GM23338 (cell line): ENCODE measurements at regions not wholly inside any gene's neighbourhood (a gene's known extent, or its start where the extent isn't known, plus 50 kb on each side); places are given as distances from the start of the nearest gene placed in this dataset.

Experiments
- ATAC-seq: fragments of 200-7000 bp; cut with Tn5 transposase; 3 replicates; pipeline ENCODE4 v1.9.1; 2020
- DNase-seq: peaks from one replicate; pipeline ENCODE4 v3.0.0-alpha.2; 2015; ENCODE audit warnings: low spot score
- H2AFZ ChIP-seq: fragments of 200-600 bp; sonication (generic); 2 replicates; pipeline ENCODE4 v1.8.0; 2016; ENCODE audit warnings: antibody characterized with exemption, mild to moderate bottlenecking, moderate library complexity
- H3F3A ChIP-seq: fragments of 200-600 bp; sonication (generic); replicated peaks from 2 replicates; pipeline ENCODE4 v1.8.0; 2017; ENCODE audit warnings: antibody characterized with exemption, mixed run types, low read depth
- H3K27ac ChIP-seq: fragments of 200-600 bp; sonication (generic); 2 replicates; pipeline ENCODE4 v1.6.1; 2016; ENCODE audit warnings: low read depth
- H3K27me3 ChIP-seq: fragments of 200-600 bp; sonication (generic); 2 replicates; pipeline ENCODE4 v1.8.0; 2016; ENCODE audit warnings: mild to moderate bottlenecking, mixed run types, moderate library complexity; ENCODE audit not compliant: insufficient read depth
- H3K36me3 ChIP-seq: fragments of 200-600 bp; sonication (generic); 2 replicates; pipeline ENCODE4 v1.8.0; 2016; ENCODE audit warnings: mild to moderate bottlenecking; ENCODE audit not compliant: insufficient read depth
- H3K4me1 ChIP-seq: fragments of 200-600 bp; sonication (generic); 2 replicates; pipeline ENCODE4 v1.8.0; 2016; ENCODE audit warnings: mild to moderate bottlenecking, moderate library complexity; ENCODE audit not compliant: insufficient read depth
- H3K4me2 ChIP-seq: fragments of 200-600 bp; sonication (generic); 2 replicates; pipeline ENCODE4 v1.7.1; 2017; ENCODE audit warnings: mixed run types
- H3K4me3 ChIP-seq: fragments of 200-600 bp; sonication (generic); 2 replicates; pipeline ENCODE4 v1.6.1; 2016; ENCODE audit warnings: mixed run types
- H3K79me2 ChIP-seq: fragments of 200-600 bp; sonication (generic); replicated peaks from 2 replicates; pipeline ENCODE4 v1.8.0; 2017; ENCODE audit warnings: mild to moderate bottlenecking; ENCODE audit not compliant: insufficient read depth
- H3K9me2 ChIP-seq: fragments of 200-600 bp; sonication (generic); 2 replicates; pipeline ENCODE4 v1.8.0; 2017; ENCODE audit not compliant: insufficient read depth
- H4K20me1 ChIP-seq: fragments of 200-600 bp; sonication (generic); replicated peaks from 2 replicates; pipeline ENCODE4 v1.8.0; 2017; ENCODE audit warnings: mild to moderate bottlenecking; ENCODE audit not compliant: insufficient read depth
- H3K27ac Mint-ChIP-seq: 2 replicates; pipeline ENCODE4 v1.8.0; 2020; ENCODE audit warnings: inconsistent platforms, mild to moderate bottlenecking, moderate library complexity, mixed read lengths
- H3K27me3 Mint-ChIP-seq: 3 replicates; pipeline ENCODE4 v1.8.0; 2022; ENCODE audit warnings: low read depth, mild to moderate bottlenecking, moderate library complexity, mixed read lengths, inconsistent platforms; ENCODE audit not compliant: insufficient read depth, poor library complexity
- H3K36me3 Mint-ChIP-seq: 3 replicates; pipeline ENCODE4 v1.8.0; 2021; ENCODE audit warnings: low read depth, mild to moderate bottlenecking, inconsistent platforms, moderate library complexity, mixed read lengths
- H3K4me1 Mint-ChIP-seq: 3 replicates; pipeline ENCODE4 v1.8.0; 2020; ENCODE audit warnings: mild to moderate bottlenecking, inconsistent platforms, mixed read lengths
- H3K4me3 Mint-ChIP-seq: 3 replicates; pipeline ENCODE4 v1.8.0; 2021; ENCODE audit warnings: moderate library complexity, mild to moderate bottlenecking, inconsistent platforms, mixed read lengths
- H3K9me3 Mint-ChIP-seq: 3 replicates; pipeline ENCODE4 v1.8.0; 2020; ENCODE audit warnings: moderate library complexity, mild to moderate bottlenecking, inconsistent platforms, mixed read lengths
- ETS1 ChIP-seq: IDR thresholded peaks from 2 replicates; pipeline ENCODE4 v1.6.1; 2016; ENCODE audit warnings: antibody characterized with exemption
- EZH2 ChIP-seq: fragments of 200-600 bp; sonication (generic); IDR thresholded peaks from one replicate; pipeline ENCODE4 v1.8.0; 2017; ENCODE audit warnings: antibody characterized with exemption, mild to moderate bottlenecking, low read depth; ENCODE audit not compliant: unreplicated experiment
- EZH2phosphoT487 ChIP-seq: fragments of 200-600 bp; sonication (generic); IDR thresholded peaks from one replicate; pipeline ENCODE4 v1.8.1; 2018; ENCODE audit warnings: antibody characterized with exemption; ENCODE audit not compliant: unreplicated experiment
- JUNB ChIP-seq: IDR thresholded peaks from one replicate; pipeline ENCODE4 v1.6.1; 2016; ENCODE audit warnings: antibody characterized with exemption; ENCODE audit not compliant: unreplicated experiment
- STAT1 ChIP-seq: IDR thresholded peaks from one replicate; pipeline ENCODE4 v1.6.1; 2016; ENCODE audit warnings: antibody characterized with exemption; ENCODE audit not compliant: unreplicated experiment
- ZNF114 ChIP-seq: fragments of 250-450 bp; sonication (Bioruptor Pico); IDR thresholded peaks from 2 replicates; pipeline ENCODE4 v1.5.0; 2020; ENCODE audit warnings: mild to moderate bottlenecking, moderate library complexity
- ZNF331 ChIP-seq: fragments of 250-450 bp; sonication (Bioruptor Pico); IDR thresholded peaks from 2 replicates; pipeline ENCODE4 v1.5.0; 2020; ENCODE audit warnings: low read depth, mild to moderate bottlenecking, moderate library complexity
- ZNF462 ChIP-seq: fragments of 250-450 bp; sonication (Bioruptor Pico); IDR thresholded peaks from 2 replicates; pipeline ENCODE4 v1.5.0; 2020; ENCODE audit warnings: mild to moderate bottlenecking, moderate library complexity
- TF ChIP-seq, protein P1 (sequence below): IDR thresholded peaks from one replicate; pipeline ENCODE4 v1.6.1; 2018; ENCODE audit warnings: antibody characterized with exemption; ENCODE audit not compliant: unreplicated experiment

GRCh38 chr3:109631897-109632296, 294.6 kb upstream of the DPPA4 start (continued):
- TF ChIP-seq ZNF114 (CRISPR knock-in tag): no peak
- no peak for TF ChIP-seq ZNF331 (CRISPR knock-in tag)
- TF ChIP-seq, protein P1, sequence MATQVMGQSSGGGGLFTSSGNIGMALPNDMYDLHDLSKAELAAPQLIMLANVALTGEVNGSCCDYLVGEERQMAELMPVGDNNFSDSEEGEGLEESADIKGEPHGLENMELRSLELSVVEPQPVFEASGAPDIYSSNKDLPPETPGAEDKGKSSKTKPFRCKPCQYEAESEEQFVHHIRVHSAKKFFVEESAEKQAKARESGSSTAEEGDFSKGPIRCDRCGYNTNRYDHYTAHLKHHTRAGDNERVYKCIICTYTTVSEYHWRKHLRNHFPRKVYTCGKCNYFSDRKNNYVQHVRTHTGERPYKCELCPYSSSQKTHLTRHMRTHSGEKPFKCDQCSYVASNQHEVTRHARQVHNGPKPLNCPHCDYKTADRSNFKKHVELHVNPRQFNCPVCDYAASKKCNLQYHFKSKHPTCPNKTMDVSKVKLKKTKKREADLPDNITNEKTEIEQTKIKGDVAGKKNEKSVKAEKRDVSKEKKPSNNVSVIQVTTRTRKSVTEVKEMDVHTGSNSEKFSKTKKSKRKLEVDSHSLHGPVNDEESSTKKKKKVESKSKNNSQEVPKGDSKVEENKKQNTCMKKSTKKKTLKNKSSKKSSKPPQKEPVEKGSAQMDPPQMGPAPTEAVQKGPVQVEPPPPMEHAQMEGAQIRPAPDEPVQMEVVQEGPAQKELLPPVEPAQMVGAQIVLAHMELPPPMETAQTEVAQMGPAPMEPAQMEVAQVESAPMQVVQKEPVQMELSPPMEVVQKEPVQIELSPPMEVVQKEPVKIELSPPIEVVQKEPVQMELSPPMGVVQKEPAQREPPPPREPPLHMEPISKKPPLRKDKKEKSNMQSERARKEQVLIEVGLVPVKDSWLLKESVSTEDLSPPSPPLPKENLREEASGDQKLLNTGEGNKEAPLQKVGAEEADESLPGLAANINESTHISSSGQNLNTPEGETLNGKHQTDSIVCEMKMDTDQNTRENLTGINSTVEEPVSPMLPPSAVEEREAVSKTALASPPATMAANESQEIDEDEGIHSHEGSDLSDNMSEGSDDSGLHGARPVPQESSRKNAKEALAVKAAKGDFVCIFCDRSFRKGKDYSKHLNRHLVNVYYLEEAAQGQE: no peak
- TF ChIP-seq STAT1: no peak

DNA sequence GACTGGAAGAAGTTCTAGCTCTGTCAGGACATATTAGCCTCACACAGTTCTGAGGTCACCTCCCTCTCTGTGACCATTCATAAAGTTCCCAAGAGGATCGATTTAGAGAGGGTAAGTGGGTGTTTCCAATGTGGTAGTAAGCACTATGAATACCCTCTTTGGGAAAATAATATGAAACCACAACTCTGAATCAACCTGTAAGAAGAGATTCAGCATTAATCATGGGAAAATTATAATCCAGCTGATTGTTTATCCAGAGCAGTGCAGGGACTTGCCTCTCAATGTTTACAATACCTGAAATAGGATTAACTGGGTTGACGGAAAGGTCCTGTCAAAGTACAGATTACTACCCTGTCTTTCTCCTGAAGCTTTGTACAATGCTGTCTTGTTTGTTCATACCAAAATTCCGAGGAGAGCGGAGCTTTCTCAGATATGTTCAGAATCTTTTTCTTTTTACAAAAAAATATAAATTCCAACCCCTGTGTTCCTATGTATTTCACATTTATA, 302.9 kb upstream of the DPPA4 start:
- DNase-seq (no peak), ATAC-seq (no peak)
- Histone ChIP-seq H3K4me1 (no peaks in the 10 kb centered on the region), H3K27me3 (no peaks in the 10 kb centered on the region), H4K20me1 (no peaks in the 10 kb centered on the region), H3K9me2 (no peaks in the 10 kb centered on the region), H3K4me2 (no peak overlapping the region), H2AFZ (0 out of 2 replicates have a peak overlapping the region, but pooled peaks have one; percentile 23), H3K4me3 (no peak overlapping the region), H3K36me3 (no peaks in the 10 kb centered on the region), H3F3A (no peaks in the 10 kb centered on the region), H3K79me2 (no peaks in the 10 kb centered on the region), H3K27ac (no peak overlapping the region)
- H3K4me3 Mint-ChIP-seq: no peak overlapping the region
- H3K27ac Mint-ChIP-seq: no peak overlapping the region
- H3K27me3 Mint-ChIP-seq: peaks cover 2% of the 10 kb centered on the region
- no peaks in the 10 kb centered on the region for H3K9me3 Mint-ChIP-seq
- peaks cover 5% of the 10 kb centered on the region; the same call in 1 of the 3 replicates for H3K4me1 Mint-ChIP-seq
- no peaks in the 10 kb centered on the region for H3K36me3 Mint-ChIP-seq
- TF ChIP-seq EZH2: no peak
- TF ChIP-seq ZNF331 (CRISPR knock-in tag): no peak
- TF ChIP-seq ZNF114 (CRISPR knock-in tag): no peak
- TF ChIP-seq JUNB: no peak
- no peak for TF ChIP-seq ETS1
- no peak for TF ChIP-seq STAT1
- TF ChIP-seq EZH2phosphoT487: no peak
- TF ChIP-seq ZNF462 (CRISPR knock-in tag): no peak
